B cell (primary cell): ENCODE measurements at regions not wholly inside any gene's neighbourhood (a gene's known extent, or its start where the extent isn't known, plus 50 kb on each side); places are given as distances from the start of the nearest gene placed in this dataset.

Experiments used
- CTCF ChIP-seq: fragments of 200-600 bp; IDR thresholded peaks from one replicate; pipeline ENCODE4 v1.8.0; 2022; ENCODE audit warnings: antibody characterized with exemption, mild to moderate bottlenecking
- EZH2 ChIP-seq: IDR thresholded peaks from 2 replicates; pipeline ENCODE4 v1.6.1; 2012; ENCODE audit warnings: borderline replicate concordance, low read depth, mild to moderate bottlenecking, moderate library complexity, low read length; ENCODE audit not compliant: insufficient read depth, poor library complexity, severe bottlenecking

GRCh38 chr10:118193642-118194041, 146.9 kb upstream of the RAB11FIP2 start:
- TF ChIP-seq CTCF (no peak), EZH2 (no peak)
